Testis (tissue), 2 donors: ENCODE measurements at regions not wholly inside any gene's neighbourhood (a gene's known extent, or its start where the extent isn't known, plus 50 kb on each side); places are given as distances from the start of the nearest gene placed in this dataset.

Experiments used
- CTCF ChIP-seq, 3 experiments: fragments of 450-650 bp in 2 of 3; fragments of 200-600 bp in 1 of 3; sonication (generic) in 1 of 3; IDR thresholded peaks; one replicate each; pipeline ENCODE4 v1.5.1; 2016 to 2019; ENCODE audit warnings: antibody characterized with exemption in 3 of 3, mild to moderate bottlenecking in 2 of 3, moderate library complexity in 1 of 3
- POLR2A ChIP-seq: fragments of 450-650 bp; IDR thresholded peaks from one replicate; pipeline ENCODE4 v1.6.1; 2017; ENCODE audit warnings: antibody characterized with exemption, mild to moderate bottlenecking, moderate library complexity

- no peak for TF ChIP-seq CTCF (IDR thresholded peaks at IDR 0.05)
- TF ChIP-seq POLR2A: no peak
Observed at GRCh38 chr11:42536611-42537360, 775.0 kb upstream of the API5 start.
